ENCODE measurements at regions not wholly inside any gene's neighbourhood (a gene's known extent, or its start where the extent isn't known, plus 50 kb on each side); places are given as distances from the start of the nearest gene placed in this dataset.

DNA sequence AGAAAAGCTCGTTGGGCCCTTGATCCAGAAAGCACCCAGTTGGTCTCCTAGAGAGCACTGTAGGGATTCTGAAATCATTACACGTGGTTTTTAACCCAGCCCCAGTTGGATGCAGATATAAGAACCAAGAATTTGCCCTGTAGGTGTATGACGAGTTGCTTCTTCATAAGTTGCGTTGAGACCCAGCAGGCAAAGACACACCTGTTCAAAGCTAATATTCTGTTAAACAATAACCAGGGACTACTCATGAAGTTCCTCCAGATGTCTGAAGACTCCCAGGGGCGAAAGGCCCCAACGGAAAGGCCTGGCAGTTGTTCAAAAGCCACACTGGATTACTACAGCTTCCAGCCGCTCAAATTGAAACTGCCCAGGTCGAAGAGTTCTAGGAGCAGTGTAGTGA lies 88.6 kb upstream of the HNRNPU start:
- H3K4me2 ChIP-seq (ENCODE audit: insufficient read depth, low read length) = no peak overlapping the region
- H3K27ac ChIP-seq (ENCODE audit: insufficient read depth, low read depth, low read length) = no peak overlapping the region
- H3K4me1 ChIP-seq (ENCODE audit: control insufficient read depth, extremely low read depth, insufficient read depth, low read length) = peaks cover 6% of the 10 kb centered on the region
- no peak overlapping the region for H3K4me3 ChIP-seq (replicated peaks in 1 of 3; ENCODE audit: insufficient read depth in 1 of 3, low read depth in 1 of 3, low read length in 3 of 3)
- H3K27me3 ChIP-seq (ENCODE audit: control insufficient read depth in 2 of 2, insufficient read depth in 2 of 2, low read length in 2 of 2) = no peaks in the 10 kb centered on the region
- no peaks in the 10 kb centered on the region for H3K36me3 ChIP-seq (ENCODE audit: control insufficient read depth in 2 of 2, extremely low read depth in 1 of 2, insufficient read depth in 2 of 2, low read length in 2 of 2)
- no peak for DNase-seq (ENCODE audit: low read depth, low spot score)
- no peak for FAIRE-seq
- TF ChIP-seq POLR2A (IDR thresholded peaks at IDR 0.05; ENCODE audit: low read depth, low read length) (no peak), EZH2 (IDR thresholded peaks at IDR 0.05; ENCODE audit: borderline replicate concordance, low read depth, low read length, severe bottlenecking) (no peak)
- TF ChIP-seq, protein P1, sequence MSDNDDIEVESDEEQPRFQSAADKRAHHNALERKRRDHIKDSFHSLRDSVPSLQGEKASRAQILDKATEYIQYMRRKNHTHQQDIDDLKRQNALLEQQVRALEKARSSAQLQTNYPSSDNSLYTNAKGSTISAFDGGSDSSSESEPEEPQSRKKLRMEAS (IDR thresholded peaks at IDR 0.05; ENCODE audit: insufficient read depth, insufficient read length) = no peak
- POLR2A ChIA-PET = no interaction called here
- H3K9me3 ChIP-seq (replicated peaks; ENCODE audit: control insufficient read depth, insufficient read depth, low read length) = no peaks in the 10 kb centered on the region
- H4K20me1 ChIP-seq (replicated peaks; ENCODE audit: control insufficient read depth, extremely low read depth, insufficient read depth, low read length) = no peaks in the 10 kb centered on the region
- dilution Hi-C loops (cut with MboI; ENCODE audit: extremely low pct_ligation_motif_present, low sequenced_read_pairs) (no loop called here), intact Hi-C loops (cut with micrococcal nuclease) (no loop called here)
- H3K9me1 ChIP-seq (replicated peaks; ENCODE audit: control insufficient read depth, extremely low read depth, insufficient read depth, low read length) = no peaks in the 10 kb centered on the region
- no peak overlapping the region for H2AFZ ChIP-seq (ENCODE audit: low read depth, low read length)
- CTCF ChIA-PET = no interaction called here
- no peak overlapping the region for H3K9ac ChIP-seq (replicated peaks; ENCODE audit: extremely low read depth, insufficient read depth, low read length)
- BruUV-seq (replicated peaks) = no TSS peak
- H3K79me2 ChIP-seq (ENCODE audit: control insufficient read depth, insufficient read depth, low read length) = no peaks in the 10 kb centered on the region

DNA sequence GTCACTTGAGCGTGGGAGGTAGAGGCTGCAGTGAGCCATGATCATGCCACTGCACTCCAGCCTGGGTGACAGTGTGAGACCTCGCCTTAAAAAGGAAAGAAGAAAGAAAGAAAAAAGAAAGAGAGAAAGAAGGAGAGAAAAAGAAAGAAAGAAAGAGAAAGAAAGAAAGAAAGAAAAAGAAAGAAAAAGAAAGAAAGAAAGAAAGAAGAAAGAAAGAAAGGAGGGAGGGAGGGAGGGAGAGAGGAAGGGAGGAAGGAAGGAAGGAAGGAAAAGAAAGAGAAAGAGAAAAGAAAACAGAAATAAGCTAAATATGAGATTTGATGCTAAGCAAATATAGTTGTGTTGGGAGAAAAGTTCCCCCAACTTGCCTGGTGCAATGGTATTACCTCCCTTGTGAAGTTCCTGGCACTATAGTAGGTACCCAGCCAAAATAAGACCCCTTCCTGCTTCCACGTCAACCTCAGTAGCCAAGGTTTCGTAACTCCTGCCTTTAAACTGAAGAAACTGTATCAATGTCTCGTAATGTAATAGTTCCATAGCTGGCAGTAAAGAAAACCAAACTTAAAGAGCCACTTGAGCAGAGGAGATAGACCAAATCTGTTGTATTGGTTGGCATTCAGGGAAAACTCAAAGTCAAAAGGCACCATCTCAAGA lies 88.1 kb upstream of the HNRNPU start:
- H3K9me1 ChIP-seq (replicated peaks; ENCODE audit: control insufficient read depth, extremely low read depth, insufficient read depth, low read length) = no peaks in the 10 kb centered on the region
- no peak overlapping the region for H3K4me2 ChIP-seq (ENCODE audit: insufficient read depth, low read length)
- no TSS peak for BruUV-seq (replicated peaks)
- no peak overlapping the region for H3K9ac ChIP-seq (replicated peaks; ENCODE audit: extremely low read depth, insufficient read depth, low read length)
- ChIA-PET POLR2A (no interaction called here), CTCF (no interaction called here)
- no peak overlapping the region for H3K27ac ChIP-seq (ENCODE audit: insufficient read depth, low read depth, low read length)
- DNase-seq (ENCODE audit: low read depth, low spot score) (no peak), FAIRE-seq (no peak)
- H4K20me1 ChIP-seq (replicated peaks; ENCODE audit: control insufficient read depth, extremely low read depth, insufficient read depth, low read length) = no peaks in the 10 kb centered on the region
- H3K36me3 ChIP-seq (ENCODE audit: control insufficient read depth in 2 of 2, extremely low read depth in 1 of 2, insufficient read depth in 2 of 2, low read length in 2 of 2) = no peaks in the 10 kb centered on the region
- no peak overlapping the region for H2AFZ ChIP-seq (ENCODE audit: low read depth, low read length)
- H3K4me1 ChIP-seq (ENCODE audit: control insufficient read depth, extremely low read depth, insufficient read depth, low read length) = peaks cover under 1% of the 10 kb centered on the region
- intact Hi-C loops (cut with micrococcal nuclease) = no loop called here
- no peaks in the 10 kb centered on the region for H3K9me3 ChIP-seq (replicated peaks; ENCODE audit: control insufficient read depth, insufficient read depth, low read length)
- TF ChIP-seq FOS (IDR thresholded peaks at IDR 0.05; ENCODE audit: borderline replicate concordance, insufficient read depth, low read length) (no peak), GATA2 (IDR thresholded peaks at IDR 0.05; ENCODE audit: insufficient read depth, insufficient read length, low read depth, low read length) (no peak), POLR2A (IDR thresholded peaks at IDR 0.05; ENCODE audit: low read depth, low read length) (no peak), POLR2AphosphoS5 (IDR thresholded peaks at IDR 0.05; ENCODE audit: insufficient read depth, low read depth, low read length) (no peak), JUN (IDR thresholded peaks at IDR 0.05; ENCODE audit: borderline replicate concordance, insufficient read depth, insufficient read length, low read depth) (no peak), MYC (IDR thresholded peaks at IDR 0.05; ENCODE audit: low read depth, low read length) (no peak), EZH2 (IDR thresholded peaks at IDR 0.05; ENCODE audit: borderline replicate concordance, low read depth, low read length, severe bottlenecking) (no peak)
- TF ChIP-seq, protein P1 (IDR thresholded peaks at IDR 0.05; ENCODE audit: insufficient read depth, insufficient read length) = no peak
- TF ChIP-seq, protein P2, sequence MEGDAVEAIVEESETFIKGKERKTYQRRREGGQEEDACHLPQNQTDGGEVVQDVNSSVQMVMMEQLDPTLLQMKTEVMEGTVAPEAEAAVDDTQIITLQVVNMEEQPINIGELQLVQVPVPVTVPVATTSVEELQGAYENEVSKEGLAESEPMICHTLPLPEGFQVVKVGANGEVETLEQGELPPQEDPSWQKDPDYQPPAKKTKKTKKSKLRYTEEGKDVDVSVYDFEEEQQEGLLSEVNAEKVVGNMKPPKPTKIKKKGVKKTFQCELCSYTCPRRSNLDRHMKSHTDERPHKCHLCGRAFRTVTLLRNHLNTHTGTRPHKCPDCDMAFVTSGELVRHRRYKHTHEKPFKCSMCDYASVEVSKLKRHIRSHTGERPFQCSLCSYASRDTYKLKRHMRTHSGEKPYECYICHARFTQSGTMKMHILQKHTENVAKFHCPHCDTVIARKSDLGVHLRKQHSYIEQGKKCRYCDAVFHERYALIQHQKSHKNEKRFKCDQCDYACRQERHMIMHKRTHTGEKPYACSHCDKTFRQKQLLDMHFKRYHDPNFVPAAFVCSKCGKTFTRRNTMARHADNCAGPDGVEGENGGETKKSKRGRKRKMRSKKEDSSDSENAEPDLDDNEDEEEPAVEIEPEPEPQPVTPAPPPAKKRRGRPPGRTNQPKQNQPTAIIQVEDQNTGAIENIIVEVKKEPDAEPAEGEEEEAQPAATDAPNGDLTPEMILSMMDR (IDR thresholded peaks at IDR 0.05; ENCODE audit: extremely low read depth in 1 of 2, insufficient read depth in 1 of 2, low read depth in 1 of 2, low read length in 2 of 2) = no peak
- dilution Hi-C loops (cut with MboI; ENCODE audit: extremely low pct_ligation_motif_present, low sequenced_read_pairs) = no loop called here
- H3K4me3 ChIP-seq (replicated peaks in 1 of 3; ENCODE audit: insufficient read depth in 1 of 3, low read depth in 1 of 3, low read length in 3 of 3) = no peak overlapping the region
- H3K79me2 ChIP-seq (ENCODE audit: control insufficient read depth, insufficient read depth, low read length) = no peaks in the 10 kb centered on the region
- H3K27me3 ChIP-seq (ENCODE audit: control insufficient read depth in 2 of 2, insufficient read depth in 2 of 2, low read length in 2 of 2) = no peaks in the 10 kb centered on the region
